ENCODE measurements at regions not wholly inside any gene's neighbourhood (a gene's known extent, or its start where the extent isn't known, plus 50 kb on each side); places are given as distances from the start of the nearest gene placed in this dataset.

DNA sequence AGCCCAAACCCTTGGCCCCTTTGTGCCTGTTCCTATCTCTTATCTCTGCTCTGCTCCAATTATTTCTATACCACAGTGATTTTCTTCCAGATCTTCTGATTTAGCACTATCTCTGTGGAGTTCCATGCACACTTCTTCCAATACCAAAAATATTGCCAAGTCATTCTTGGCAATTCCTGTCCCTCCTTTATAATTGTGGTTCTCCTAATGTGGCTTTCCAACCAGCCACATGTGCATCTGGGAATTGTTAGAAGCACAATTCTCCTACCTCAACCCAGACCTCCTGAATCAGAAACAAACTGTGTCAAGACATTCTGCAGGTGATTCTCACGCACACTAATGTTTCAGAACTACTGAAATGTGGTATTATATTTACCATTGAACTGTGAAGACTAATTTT, 447.8 kb upstream of the IGFBP3 start:
- H2AFZ ChIP-seq (ENCODE audit: low read depth, low read length, poor library complexity, severe bottlenecking), result no peak overlapping the region
- ChIA-PET RAD21 (ENCODE audit: low non-redundant PET in 1 of 2, low total read pairs in 2 of 2, uncharacterized antibody in 2 of 2, unreplicated experiment in 2 of 2) (no interaction called here), POLR2A (no interaction called here), CTCF (interaction anchor here (0.6 kb wide), 1 partner anchor 274 kb away, joined by 3 read pairs; no protein-coding TSS in a partner anchor)
- TF ChIP-seq YY1 (IDR thresholded peaks at IDR 0.05; ENCODE audit: extremely low read depth, insufficient replicate concordance, low read depth, low read length), result no peak
- TF ChIP-seq CBX3 (IDR thresholded peaks at IDR 0.05; ENCODE audit: low read depth), result no peak
- TF ChIP-seq, protein P1, sequence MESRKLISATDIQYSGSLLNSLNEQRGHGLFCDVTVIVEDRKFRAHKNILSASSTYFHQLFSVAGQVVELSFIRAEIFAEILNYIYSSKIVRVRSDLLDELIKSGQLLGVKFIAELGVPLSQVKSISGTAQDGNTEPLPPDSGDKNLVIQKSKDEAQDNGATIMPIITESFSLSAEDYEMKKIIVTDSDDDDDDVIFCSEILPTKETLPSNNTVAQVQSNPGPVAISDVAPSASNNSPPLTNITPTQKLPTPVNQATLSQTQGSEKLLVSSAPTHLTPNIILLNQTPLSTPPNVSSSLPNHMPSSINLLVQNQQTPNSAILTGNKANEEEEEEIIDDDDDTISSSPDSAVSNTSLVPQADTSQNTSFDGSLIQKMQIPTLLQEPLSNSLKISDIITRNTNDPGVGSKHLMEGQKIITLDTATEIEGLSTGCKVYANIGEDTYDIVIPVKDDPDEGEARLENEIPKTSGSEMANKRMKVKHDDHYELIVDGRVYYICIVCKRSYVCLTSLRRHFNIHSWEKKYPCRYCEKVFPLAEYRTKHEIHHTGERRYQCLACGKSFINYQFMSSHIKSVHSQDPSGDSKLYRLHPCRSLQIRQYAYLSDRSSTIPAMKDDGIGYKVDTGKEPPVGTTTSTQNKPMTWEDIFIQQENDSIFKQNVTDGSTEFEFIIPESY (IDR thresholded peaks at IDR 0.05; ENCODE audit: extremely low read depth, insufficient replicate concordance, low read length), result no peak
- TF ChIP-seq, protein P2, sequence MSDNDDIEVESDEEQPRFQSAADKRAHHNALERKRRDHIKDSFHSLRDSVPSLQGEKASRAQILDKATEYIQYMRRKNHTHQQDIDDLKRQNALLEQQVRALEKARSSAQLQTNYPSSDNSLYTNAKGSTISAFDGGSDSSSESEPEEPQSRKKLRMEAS (IDR thresholded peaks at IDR 0.05), result no peak
- TF ChIP-seq ELF1 (IDR thresholded peaks at IDR 0.05; ENCODE audit: borderline replicate concordance, low read depth), result no peak
- TF ChIP-seq ZFX (IDR thresholded peaks at IDR 0.05), result no peak
- TF ChIP-seq EZH2phosphoT487 (IDR thresholded peaks at IDR 0.05; ENCODE audit: borderline replicate concordance), result no peak
- no peak for TF ChIP-seq CEBPB (IDR thresholded peaks at IDR 0.05; ENCODE audit: low read depth)
- TF ChIP-seq RAD21 (IDR thresholded peaks at IDR 0.05; ENCODE audit: low read depth), result no peak
- TF ChIP-seq ZNF274 (IDR thresholded peaks at IDR 0.05; ENCODE audit: low read depth, low read length), result no peak
- TF ChIP-seq, protein P3, sequence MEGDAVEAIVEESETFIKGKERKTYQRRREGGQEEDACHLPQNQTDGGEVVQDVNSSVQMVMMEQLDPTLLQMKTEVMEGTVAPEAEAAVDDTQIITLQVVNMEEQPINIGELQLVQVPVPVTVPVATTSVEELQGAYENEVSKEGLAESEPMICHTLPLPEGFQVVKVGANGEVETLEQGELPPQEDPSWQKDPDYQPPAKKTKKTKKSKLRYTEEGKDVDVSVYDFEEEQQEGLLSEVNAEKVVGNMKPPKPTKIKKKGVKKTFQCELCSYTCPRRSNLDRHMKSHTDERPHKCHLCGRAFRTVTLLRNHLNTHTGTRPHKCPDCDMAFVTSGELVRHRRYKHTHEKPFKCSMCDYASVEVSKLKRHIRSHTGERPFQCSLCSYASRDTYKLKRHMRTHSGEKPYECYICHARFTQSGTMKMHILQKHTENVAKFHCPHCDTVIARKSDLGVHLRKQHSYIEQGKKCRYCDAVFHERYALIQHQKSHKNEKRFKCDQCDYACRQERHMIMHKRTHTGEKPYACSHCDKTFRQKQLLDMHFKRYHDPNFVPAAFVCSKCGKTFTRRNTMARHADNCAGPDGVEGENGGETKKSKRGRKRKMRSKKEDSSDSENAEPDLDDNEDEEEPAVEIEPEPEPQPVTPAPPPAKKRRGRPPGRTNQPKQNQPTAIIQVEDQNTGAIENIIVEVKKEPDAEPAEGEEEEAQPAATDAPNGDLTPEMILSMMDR (IDR thresholded peaks at IDR 0.05 in 2 of 3, conservative IDR thresholded peaks at IDR 0.05 in 1 of 3; ENCODE audit: borderline replicate concordance in 1 of 3, insufficient read depth in 1 of 3, low read depth in 2 of 3, low read length in 2 of 3), result no peak
- TF ChIP-seq SRF (IDR thresholded peaks at IDR 0.05; ENCODE audit: low read depth), result no peak
- H3K27me3 ChIP-seq (ENCODE audit: insufficient read depth, low read length), result no peaks in the 10 kb centered on the region
- no peak overlapping the region for H3K27ac ChIP-seq (ENCODE audit: low read depth, low read length)
- H3K4me1 ChIP-seq (ENCODE audit: control insufficient read depth in 1 of 2, insufficient read depth in 2 of 2, low read length in 2 of 2), result peaks cover 9% of the 10 kb centered on the region in 2 experiments; a peak in 3 of 4 replicates
- ATAC-seq (no peak), DNase-seq (ENCODE audit: low read depth, low spot score) (no peak)
- BruUV-seq (replicated peaks), result no TSS peak
- H4K20me1 ChIP-seq (ENCODE audit: insufficient read depth), result no peaks in the 10 kb centered on the region
- no peak overlapping the region for H3K4me3 ChIP-seq (replicated peaks in 1 of 2; ENCODE audit: low read depth in 1 of 2, low read length in 2 of 2)
- H3K9ac ChIP-seq (ENCODE audit: low read length), result no peak overlapping the region
- intact Hi-C loops (cut with micrococcal nuclease), result no loop called here
- no peaks in the 10 kb centered on the region for H3K9me2 ChIP-seq (ENCODE audit: insufficient read depth)
- H3K4me2 ChIP-seq (ENCODE audit: low read length), result no peak overlapping the region
- no peaks in the 10 kb centered on the region for H3K9me3 ChIP-seq (ENCODE audit: control insufficient read depth in 1 of 2, insufficient read depth in 1 of 2, low read depth in 1 of 2, low read length in 2 of 2)
- no peaks in the 10 kb centered on the region for H3K79me2 ChIP-seq (ENCODE audit: insufficient read depth, low read length)
- H3K36me3 ChIP-seq (ENCODE audit: control insufficient read depth in 1 of 2, insufficient read depth in 2 of 2, low read length in 2 of 2), result no peaks in the 10 kb centered on the region
